ENCODE measurements at regions not wholly inside any gene's neighbourhood (a gene's known extent, or its start where the extent isn't known, plus 50 kb on each side); places are given as distances from the start of the nearest gene placed in this dataset.

- intact Hi-C loops (cut with DNase I) = loop anchor here in 1 of 2 donors (10.0 kb wide), 1 partner anchor 69 kb away; no protein-coding TSS in a partner anchor
- no peak for DNase-seq (ENCODE audit: low spot score)
Measured at GRCh38 chr16:66133643-66134338, 232.7 kb upstream of the CDH5 start.

- intact Hi-C loops (cut with DNase I) = loop anchor here in 1 of 2 donors (10.0 kb wide), 1 partner anchor 67 kb away; no protein-coding TSS in a partner anchor
- DNase-seq (ENCODE audit: low spot score) = no peak
Measured at GRCh38 chr16:66131895-66132294, 234.6 kb upstream of the CDH5 start.

GRCh38 chr16:66131156-66131807 is 235.2 kb upstream of the CDH5 start:
- intact Hi-C loops (cut with DNase I) = loop anchor here in 1 of 2 donors (10.0 kb wide), 1 partner anchor 66 kb away; no protein-coding TSS in a partner anchor
- no peak for DNase-seq (ENCODE audit: low spot score)

- no peak for DNase-seq (ENCODE audit: low spot score)
- intact Hi-C loops (cut with DNase I) = loop anchor here in 1 of 2 donors (10.0 kb wide), 1 partner anchor 66 kb away; no protein-coding TSS in a partner anchor
Measured at GRCh38 chr16:66130296-66130905, 236.1 kb upstream of the CDH5 start.

- intact Hi-C loops (cut with DNase I) = no loop called here
- DNase-seq (ENCODE audit: low spot score) = no peak
Measured at GRCh38 chr16:66129196-66129595, 237.3 kb upstream of the CDH5 start.

GRCh38 chr16:66128371-66128770 is 238.1 kb upstream of the CDH5 start:
- DNase-seq (ENCODE audit: low spot score) = no peak
- intact Hi-C loops (cut with DNase I) = no loop called here

- intact Hi-C loops (cut with DNase I) = no loop called here
- DNase-seq (ENCODE audit: low spot score) = no peak
Measured at GRCh38 chr16:66127459-66128370, 238.8 kb upstream of the CDH5 start.

- intact Hi-C loops (cut with DNase I) = no loop called here
- no peak for DNase-seq (ENCODE audit: low spot score)
Measured at GRCh38 chr16:66121466-66121865, 245.0 kb upstream of the CDH5 start.

- DNase-seq (ENCODE audit: low spot score) = no peak
- intact Hi-C loops (cut with DNase I) = no loop called here
Measured at GRCh38 chr16:66120656-66121055, 245.8 kb upstream of the CDH5 start.

GRCh38 chr16:66116163-66117002 is 250.1 kb upstream of the CDH5 start:
- DNase-seq (ENCODE audit: low spot score) = no peak
- intact Hi-C loops (cut with DNase I) = no loop called here

GRCh38 chr16:66115373-66115772 is 251.1 kb upstream of the CDH5 start:
- intact Hi-C loops (cut with DNase I) = no loop called here
- DNase-seq (ENCODE audit: low spot score) = no peak

GRCh38 chr16:66113223-66113622 is 253.3 kb upstream of the CDH5 start:
- intact Hi-C loops (cut with DNase I) = no loop called here
- no peak for DNase-seq (ENCODE audit: low spot score)

- intact Hi-C loops (cut with DNase I) = no loop called here
- no peak for DNase-seq (ENCODE audit: low spot score)
Measured at GRCh38 chr16:66109677-66110076, 256.8 kb upstream of the CDH5 start.

GRCh38 chr16:66107661-66108060 is 258.8 kb upstream of the CDH5 start:
- DNase-seq (ENCODE audit: low spot score) = no peak
- intact Hi-C loops (cut with DNase I) = no loop called here

GRCh38 chr16:66103211-66103610 is 263.3 kb upstream of the CDH5 start:
- intact Hi-C loops (cut with DNase I) = no loop called here
- DNase-seq (ENCODE audit: low spot score) = no peak

GRCh38 chr16:66099306-66099705 is 267.2 kb upstream of the CDH5 start:
- intact Hi-C loops (cut with DNase I) = no loop called here
- no peak for DNase-seq (ENCODE audit: low spot score)

GRCh38 chr16:66097751-66098150 is 268.7 kb upstream of the CDH5 start:
- intact Hi-C loops (cut with DNase I) = no loop called here
- DNase-seq (ENCODE audit: low spot score) = no peak

- intact Hi-C loops (cut with DNase I) = no loop called here
- DNase-seq (ENCODE audit: low spot score) = no peak
Measured at GRCh38 chr16:66095676-66096075, 270.8 kb upstream of the CDH5 start.

- no peak for DNase-seq (ENCODE audit: low spot score)
- intact Hi-C loops (cut with DNase I) = no loop called here
Measured at GRCh38 chr16:66093191-66093590, 273.3 kb upstream of the CDH5 start.
